Astrocyte (in vitro differentiated cells and primary cell): ENCODE measurements at regions not wholly inside any gene's neighbourhood (a gene's known extent, or its start where the extent isn't known, plus 50 kb on each side); places are given as distances from the start of the nearest gene placed in this dataset.
A peak's percentile ranks its signal among the peaks of the same experiment; 100 is the strongest.

Source experiments
- DNase-seq: peaks from one replicate; pipeline ENCODE4 v3.0.0-alpha.2; 2010; ENCODE audit warnings: low read depth
- FAIRE-seq: peaks from 2 replicates; lab custom pipeline; 2011; peaks lifted over from hg19 to GRCh38; lab: Jason Lieb, UNC
- H2AFZ ChIP-seq: 2 replicates; pipeline ENCODE4 v1.6.0; 2012; ENCODE audit warnings: low read depth, low read length, inconsistent platforms
- H3K27ac ChIP-seq: 2 replicates; pipeline ENCODE4 v1.5.1; 2011; ENCODE audit warnings: low read depth, low read length, inconsistent platforms
- H3K27me3 ChIP-seq: 2 replicates; pipeline ENCODE4 v1.6.0; 2011; ENCODE audit warnings: low read length, inconsistent platforms; ENCODE audit not compliant: insufficient read depth
- H3K36me3 ChIP-seq: 2 replicates; pipeline ENCODE4 v1.5.1; 2011; ENCODE audit warnings: low read length, inconsistent platforms; ENCODE audit not compliant: insufficient read depth
- H3K4me1 ChIP-seq: 2 replicates; pipeline ENCODE4 v1.5.1; 2011; ENCODE audit warnings: low read length, inconsistent platforms; ENCODE audit not compliant: insufficient read depth
- H3K4me2 ChIP-seq: 2 replicates; pipeline ENCODE4 v1.6.0; 2012; ENCODE audit warnings: low read length, inconsistent platforms
- H3K4me3 ChIP-seq: 2 replicates; pipeline ENCODE4 v1.5.1; 2011; ENCODE audit warnings: low read depth, mild to moderate bottlenecking, low read length, inconsistent platforms; ENCODE audit not compliant: insufficient read depth
- H3K79me2 ChIP-seq: 2 replicates; pipeline ENCODE4 v1.6.0; 2012; ENCODE audit warnings: mild to moderate bottlenecking, low read length, inconsistent platforms; ENCODE audit not compliant: insufficient read depth
- H3K9ac ChIP-seq: 2 replicates; pipeline ENCODE4 v1.6.0; 2012; ENCODE audit warnings: mild to moderate bottlenecking, low read length, inconsistent platforms
- H3K9me3 ChIP-seq: 2 replicates; pipeline ENCODE4 v1.5.1; 2012; ENCODE audit warnings: low read depth, mild to moderate bottlenecking, low read length, inconsistent platforms; ENCODE audit not compliant: insufficient read depth
- H4K20me1 ChIP-seq: 2 replicates; pipeline ENCODE4 v1.6.0; 2012; ENCODE audit warnings: low read length, inconsistent platforms; ENCODE audit not compliant: insufficient read depth
- H3K27ac Mint-ChIP-seq: one replicate; pipeline ENCODE4 v1.8.0; 2021; ENCODE audit warnings: mild to moderate bottlenecking, mixed read lengths; ENCODE audit not compliant: unreplicated experiment
- H3K27me3 Mint-ChIP-seq: one replicate; pipeline ENCODE4 v1.8.0; 2021; ENCODE audit warnings: low read depth, mixed read lengths; ENCODE audit not compliant: unreplicated experiment
- H3K36me3 Mint-ChIP-seq: one replicate; pipeline ENCODE4 v1.8.0; 2021; ENCODE audit warnings: low read depth, mixed read lengths; ENCODE audit not compliant: unreplicated experiment
- H3K4me1 Mint-ChIP-seq: one replicate; pipeline ENCODE4 v1.8.0; 2021; ENCODE audit warnings: low read depth, mixed read lengths; ENCODE audit not compliant: unreplicated experiment
- H3K4me3 Mint-ChIP-seq: one replicate; pipeline ENCODE4 v1.8.0; 2021; ENCODE audit warnings: mild to moderate bottlenecking, moderate library complexity, mixed read lengths; ENCODE audit not compliant: unreplicated experiment
- H3K9me3 Mint-ChIP-seq: one replicate; pipeline ENCODE4 v1.8.0; 2021; ENCODE audit warnings: mild to moderate bottlenecking, mixed read lengths; ENCODE audit not compliant: unreplicated experiment
- CTCF ChIP-seq: IDR thresholded peaks from 2 replicates; pipeline ENCODE4 v1.5.1; 2011; ENCODE audit warnings: low read depth, mild to moderate bottlenecking, inconsistent platforms, low read length, moderate library complexity; ENCODE audit not compliant: insufficient read depth
- EZH2 ChIP-seq: IDR thresholded peaks from 2 replicates; pipeline ENCODE4 v1.6.1; 2012; ENCODE audit warnings: mild to moderate bottlenecking, low read length, inconsistent platforms; ENCODE audit not compliant: insufficient read depth

- Mint-ChIP-seq H3K27ac (no peak overlapping the region), H3K4me3 (no peak overlapping the region), H3K27me3 (peaks cover 11% of the 10 kb centered on the region), H3K9me3 (peaks cover 5% of the 10 kb centered on the region), H3K36me3 (no peaks in the 10 kb centered on the region), H3K4me1 (peaks cover 16% of the 10 kb centered on the region)
- TF ChIP-seq EZH2 (no peak), CTCF (no peak)
- DNase-seq = no peak
- no peaks in the 10 kb centered on the region for H3K27me3 ChIP-seq
- H3K9me3 ChIP-seq = no peaks in the 10 kb centered on the region
- H3K4me2 ChIP-seq = no peak overlapping the region
- H4K20me1 ChIP-seq = no peaks in the 10 kb centered on the region
- no peaks in the 10 kb centered on the region for H3K4me1 ChIP-seq
- no peak overlapping the region for H3K4me3 ChIP-seq
- FAIRE-seq = no peak
- H2AFZ ChIP-seq = no peak overlapping the region
- H3K9ac ChIP-seq = no peak overlapping the region
- no peaks in the 10 kb centered on the region for H3K79me2 ChIP-seq
- H3K27ac ChIP-seq = no peak overlapping the region
- H3K36me3 ChIP-seq = no peaks in the 10 kb centered on the region
Observed at GRCh38 chr18:73954268-73954667, 193.4 kb downstream of the FBXO15 start.

- H2AFZ ChIP-seq = no peak overlapping the region
- no peak overlapping the region for H3K4me3 ChIP-seq
- H3K79me2 ChIP-seq = no peaks in the 10 kb centered on the region
- H3K9me3 ChIP-seq = no peaks in the 10 kb centered on the region
- DNase-seq (no peak), FAIRE-seq (no peak)
- TF ChIP-seq CTCF (no peak), EZH2 (no peak)
- H3K4me2 ChIP-seq = no peak overlapping the region
- H4K20me1 ChIP-seq = no peaks in the 10 kb centered on the region
- Mint-ChIP-seq H3K9me3 (peaks cover 5% of the 10 kb centered on the region), H3K27ac (no peak overlapping the region), H3K36me3 (no peaks in the 10 kb centered on the region), H3K27me3 (peaks cover 5% of the 10 kb centered on the region), H3K4me1 (peaks cover 35% of the 10 kb centered on the region), H3K4me3 (no peak overlapping the region)
- H3K27me3 ChIP-seq = no peaks in the 10 kb centered on the region
- no peak overlapping the region for H3K27ac ChIP-seq
- peaks cover 8% of the 10 kb centered on the region for H3K4me1 ChIP-seq
- H3K9ac ChIP-seq = no peak overlapping the region
- H3K36me3 ChIP-seq = no peaks in the 10 kb centered on the region
Observed at GRCh38 chr18:73952296-73952946, 195.2 kb downstream of the FBXO15 start.

- Histone ChIP-seq H3K79me2 (no peaks in the 10 kb centered on the region), H3K27ac (no peak overlapping the region), H3K4me2 (no peak overlapping the region), H2AFZ (no peak overlapping the region), H3K36me3 (no peaks in the 10 kb centered on the region), H3K9ac (no peak overlapping the region), H3K4me1 (peaks cover 12% of the 10 kb centered on the region), H4K20me1 (no peaks in the 10 kb centered on the region), H3K27me3 (no peaks in the 10 kb centered on the region), H3K4me3 (no peak overlapping the region), H3K9me3 (no peaks in the 10 kb centered on the region)
- no peak overlapping the region for H3K4me3 Mint-ChIP-seq
- H3K36me3 Mint-ChIP-seq = no peaks in the 10 kb centered on the region
- peaks cover 50% of the 10 kb centered on the region for H3K4me1 Mint-ChIP-seq
- H3K27ac Mint-ChIP-seq = no peak overlapping the region
- DNase-seq = peak; percentile 29
- H3K9me3 Mint-ChIP-seq = peaks cover 2% of the 10 kb centered on the region
- no peaks in the 10 kb centered on the region for H3K27me3 Mint-ChIP-seq
- FAIRE-seq = no peak
- TF ChIP-seq EZH2 (no peak), CTCF (no peak)
Observed at GRCh38 chr18:73950116-73950700, 197.4 kb downstream of the FBXO15 start.
